Embryonic facial prominence (tissue), 1 donor: ENCODE measurements at regions not wholly inside any gene's neighbourhood (a gene's known extent, or its start where the extent isn't known, plus 50 kb on each side); places are given as distances from the start of the nearest gene placed in this dataset.

Experiments used
- DNase-seq: peaks from one replicate; pipeline ENCODE4 v3.0.0-alpha.2; 2016; ENCODE audit errors: extremely low spot score

- no peak for DNase-seq
These were observed 579.6 kb upstream of the IGFBP7 start for GRCh38 chr4:57689693-57690205.

GRCh38 chr4:57682275-57682674 is 572.1 kb upstream of the IGFBP7 start:
- no peak for DNase-seq

GRCh38 chr4:57679969-57680368 is 569.8 kb upstream of the IGFBP7 start:
- no peak for DNase-seq

DNA sequence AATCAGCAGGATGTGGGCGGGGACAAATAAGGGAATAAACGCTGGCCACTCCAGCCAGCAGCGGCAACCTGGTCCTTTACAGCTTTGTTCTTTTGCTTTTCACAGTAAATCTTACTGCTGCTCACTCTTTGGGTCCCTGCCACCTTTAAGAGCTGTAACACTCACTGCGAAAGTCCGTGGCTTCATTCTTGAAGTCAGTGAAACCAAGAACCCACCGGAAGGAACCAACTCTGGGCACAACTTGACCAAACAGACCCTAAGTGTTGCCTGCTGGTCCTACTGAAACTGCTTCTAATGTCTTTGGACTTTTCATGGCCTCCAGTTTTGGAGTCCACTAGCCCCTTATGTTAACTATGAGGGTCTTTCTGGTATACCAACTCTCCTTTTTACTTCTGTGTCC is 566.2 kb upstream of the IGFBP7 start:
- DNase-seq, result no peak

- no peak for DNase-seq
These were observed 562.8 kb upstream of the IGFBP7 start for GRCh38 chr4:57672846-57673433.

GRCh38 chr4:57668621-57669020 is 558.4 kb upstream of the IGFBP7 start:
- DNase-seq, result no peak

DNA sequence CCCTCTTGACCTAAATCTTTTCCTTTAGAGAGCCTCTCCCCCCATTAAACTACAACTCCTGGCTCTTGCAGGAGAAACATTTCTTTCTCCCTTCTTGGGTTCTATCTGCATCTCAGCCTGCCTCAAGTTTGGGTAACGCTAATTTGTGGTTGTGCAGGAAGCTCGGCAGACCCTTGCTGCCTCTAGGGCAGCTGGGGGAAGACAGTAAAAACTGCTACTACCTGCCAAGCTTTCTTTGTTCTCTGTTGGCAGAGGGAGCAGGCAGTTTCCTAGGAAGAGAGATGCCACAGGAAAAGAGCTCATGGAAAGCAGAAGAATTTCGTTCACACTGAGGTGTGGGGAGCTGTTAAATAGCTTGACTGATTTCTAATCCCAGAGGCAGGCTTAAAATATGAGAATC is 555.6 kb upstream of the IGFBP7 start:
- DNase-seq, result no peak

GRCh38 chr4:57661517-57662090 is 551.4 kb upstream of the IGFBP7 start:
- no peak for DNase-seq

- DNase-seq, result no peak
These were observed 548.5 kb upstream of the IGFBP7 start for GRCh38 chr4:57658673-57659072.

DNA sequence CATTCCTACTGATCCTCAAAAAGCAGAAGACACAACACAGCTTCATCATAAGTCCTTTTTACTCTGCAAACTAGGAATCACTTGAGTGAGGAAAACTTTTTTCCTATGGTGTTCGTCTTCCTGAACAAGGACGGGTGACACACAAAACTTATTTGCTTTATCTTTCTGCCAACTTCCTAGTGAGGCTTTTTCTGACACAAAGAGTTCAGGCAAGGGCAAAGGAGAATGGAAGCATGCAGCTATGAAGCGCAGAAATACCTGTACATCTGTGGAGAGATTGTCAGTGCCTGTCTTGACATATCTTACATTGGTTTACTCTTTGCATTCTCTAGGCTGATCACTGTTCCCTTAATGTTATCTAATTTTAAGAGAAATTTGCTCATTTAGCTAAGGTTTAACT is 548.0 kb upstream of the IGFBP7 start:
- no peak for DNase-seq

DNA sequence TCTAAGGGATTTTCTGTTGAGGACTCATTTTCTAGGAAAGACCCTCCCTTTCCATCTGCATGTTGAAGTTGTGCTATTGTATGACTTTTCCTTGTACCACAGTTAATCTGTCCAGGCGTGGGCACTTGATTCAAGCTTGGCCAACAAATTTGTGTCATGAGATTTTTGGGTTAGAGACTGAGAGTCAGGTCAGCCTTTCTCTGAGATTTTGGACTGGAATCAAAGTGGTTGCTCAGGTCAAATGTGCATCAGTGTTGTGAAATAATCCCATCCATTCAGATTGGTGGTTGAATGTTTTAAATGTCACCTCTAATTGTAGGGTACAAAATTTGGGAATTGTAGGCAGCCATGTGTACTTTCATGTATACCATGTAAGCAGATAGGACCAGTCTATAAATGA is 545.2 kb upstream of the IGFBP7 start:
- DNase-seq, result no peak

DNA sequence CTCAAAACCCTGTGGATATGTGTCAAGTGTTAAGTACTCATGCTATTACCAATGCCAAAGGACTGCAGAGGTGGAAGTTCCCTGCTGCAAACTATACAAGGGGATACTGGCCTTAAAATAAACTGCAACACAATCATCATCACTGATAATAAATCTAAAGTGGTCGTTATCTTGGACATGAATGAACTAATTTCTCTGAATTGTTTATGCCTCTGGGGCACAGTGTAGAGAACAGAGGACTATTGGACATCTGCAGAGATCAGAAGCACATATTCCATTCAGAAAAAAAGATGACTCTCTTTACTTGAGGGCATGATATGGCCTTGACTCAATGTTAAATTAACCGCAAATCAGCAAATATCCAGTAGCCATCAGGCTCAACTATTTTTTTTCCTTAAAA is 542.6 kb upstream of the IGFBP7 start:
- no peak for DNase-seq

DNA sequence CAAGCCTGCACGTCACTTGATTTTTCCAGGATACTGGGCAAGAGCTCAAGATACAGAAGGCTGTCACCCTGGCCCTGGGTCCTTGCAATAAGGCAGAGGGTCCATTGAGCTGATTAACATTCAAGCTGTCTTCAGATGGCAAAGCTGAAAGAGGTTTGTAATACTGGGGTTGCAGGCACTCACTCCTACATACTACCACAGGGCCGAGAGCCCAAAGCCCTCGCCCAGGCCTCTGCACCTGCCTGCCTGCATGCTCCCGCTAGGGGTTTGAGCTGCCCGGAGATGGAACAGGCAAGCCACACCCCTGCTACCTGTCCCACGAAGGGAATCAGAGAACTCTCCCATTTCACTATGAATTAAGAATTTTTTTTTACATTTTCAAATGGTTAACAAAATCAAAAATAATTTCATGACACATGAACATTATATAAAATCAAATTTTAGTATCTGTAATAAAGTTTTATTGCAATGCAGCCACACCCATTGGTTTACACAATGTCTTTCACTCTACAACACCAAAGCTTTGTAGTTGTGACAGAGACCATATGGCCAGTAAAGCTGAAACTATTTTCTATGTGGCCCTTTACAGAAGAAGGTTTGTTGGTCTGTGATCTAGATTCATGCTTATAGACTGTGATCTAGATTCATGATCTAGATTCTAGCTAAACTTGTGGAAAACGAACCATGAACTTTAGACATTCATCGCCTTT is 530.4 kb upstream of the IGFBP7 start:
- no peak for DNase-seq

GRCh38 chr4:57639561-57640382 is 529.6 kb upstream of the IGFBP7 start:
- DNase-seq, result no peak

GRCh38 chr4:57635910-57636309 is 525.7 kb upstream of the IGFBP7 start:
- DNase-seq, result no peak

GRCh38 chr4:57633212-57633859 is 523.2 kb upstream of the IGFBP7 start:
- DNase-seq, result no peak

DNA sequence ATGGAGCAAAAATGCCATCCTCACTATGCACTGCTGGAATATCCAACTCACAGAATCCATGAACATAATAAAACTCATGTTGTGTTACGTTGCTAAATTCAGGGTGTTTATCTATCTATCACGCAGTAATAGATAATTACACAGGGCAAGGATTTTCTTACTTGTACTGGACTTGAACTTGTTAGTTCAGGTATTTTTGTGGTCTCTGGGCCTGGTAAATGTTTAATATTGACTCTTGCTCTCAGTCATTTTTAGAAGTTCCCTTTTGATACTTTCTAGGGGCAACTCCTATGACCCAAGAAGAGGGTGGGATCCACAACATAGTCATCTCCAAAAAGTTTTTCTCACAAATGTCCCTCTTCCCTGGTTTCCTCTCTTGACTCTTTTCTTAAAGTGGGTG is 522.4 kb upstream of the IGFBP7 start:
- no peak for DNase-seq

DNA sequence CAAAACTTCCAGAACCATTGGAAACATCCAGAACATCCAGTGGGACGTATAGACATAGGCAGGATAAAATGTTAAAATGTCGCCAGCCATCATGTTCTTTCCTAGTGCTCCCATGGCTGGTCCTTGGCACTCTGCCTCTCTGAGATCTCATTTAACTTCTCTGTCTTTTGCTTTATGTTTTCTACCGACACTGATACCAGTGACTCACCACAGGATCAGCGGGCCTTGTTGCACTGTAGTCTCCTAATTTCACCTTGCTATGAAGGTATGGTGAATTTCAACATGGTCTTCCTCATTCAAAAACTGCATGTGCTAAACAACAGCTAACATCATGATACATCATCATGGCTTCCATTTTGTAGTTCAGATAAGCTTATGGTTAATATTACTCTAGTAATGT is 521.0 kb upstream of the IGFBP7 start:
- DNase-seq, result no peak

GRCh38 chr4:57628004-57628403 is 517.8 kb upstream of the IGFBP7 start:
- no peak for DNase-seq

DNA sequence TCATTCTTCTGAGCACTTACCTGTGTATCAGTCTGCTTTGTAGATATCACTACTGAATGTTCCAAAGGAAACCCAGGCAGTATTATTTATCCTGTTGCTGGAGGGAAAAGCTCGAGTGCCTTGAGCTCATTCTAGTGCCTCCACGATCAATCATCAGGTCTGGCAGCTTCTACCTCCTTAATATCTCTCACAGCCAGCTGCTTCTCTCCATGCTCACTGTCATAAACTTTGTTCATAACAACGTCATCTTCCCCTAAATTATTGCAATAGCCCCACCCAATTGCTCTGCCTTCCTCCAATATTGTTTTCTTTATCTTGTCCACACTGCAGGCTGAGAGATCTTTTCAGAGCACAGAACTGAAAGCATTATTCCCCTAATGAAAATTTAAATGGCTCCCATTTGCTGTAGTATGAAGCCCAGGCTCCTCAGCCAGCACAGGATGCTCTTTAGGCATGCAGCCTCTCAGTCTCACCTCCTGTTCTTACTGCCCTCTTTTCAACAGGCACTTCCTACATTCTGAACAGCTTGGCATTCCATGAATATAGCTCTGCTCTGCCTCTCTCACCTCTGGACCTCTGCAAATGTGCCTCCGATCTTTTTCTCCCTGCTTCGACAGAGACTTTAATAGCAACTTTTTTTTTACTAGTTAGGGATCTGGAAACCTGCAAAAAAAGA is 504.2 kb upstream of the IGFBP7 start:
- DNase-seq, result no peak

- no peak for DNase-seq
These were observed 502.1 kb upstream of the IGFBP7 start for GRCh38 chr4:57612279-57612678.
